ENCODE measurements at regions not wholly inside any gene's neighbourhood (a gene's known extent, or its start where the extent isn't known, plus 50 kb on each side); places are given as distances from the start of the nearest gene placed in this dataset.

DNA sequence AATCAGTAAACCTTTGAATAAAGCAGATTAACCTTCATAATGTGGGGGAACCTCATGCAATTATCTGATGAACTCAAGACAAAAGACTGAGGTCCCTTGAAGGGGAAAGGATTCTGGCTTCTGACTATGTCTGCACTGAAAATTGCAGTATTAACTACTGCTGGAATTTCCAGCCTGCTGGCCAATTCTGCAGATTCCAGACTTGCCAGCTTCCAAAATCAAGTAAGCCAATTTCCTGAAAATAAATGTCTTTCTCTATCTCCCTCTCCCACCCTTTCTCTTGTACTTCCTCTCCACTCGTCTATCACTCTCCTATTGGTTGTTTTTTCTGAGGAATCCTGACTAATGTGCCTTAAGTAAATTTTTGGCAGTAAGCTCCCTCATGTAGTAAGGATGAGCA, 1479.9 kb upstream of the PRR20A start:
- H3K27ac Mint-ChIP-seq (ENCODE audit: unreplicated experiment): no peak overlapping the region
- Histone ChIP-seq H3K27me3 (ENCODE audit: insufficient read depth, low read length) (no peaks in the 10 kb centered on the region), H3K4me1 (ENCODE audit: insufficient read depth, low read length) (no peaks in the 10 kb centered on the region), H4K20me1 (ENCODE audit: insufficient read depth, low read length) (no peaks in the 10 kb centered on the region), H3K9me3 (ENCODE audit: insufficient read depth, low read depth, low read length) (peaks cover 3% of the 10 kb centered on the region), H3K36me3 (ENCODE audit: insufficient read depth, low read length) (no peaks in the 10 kb centered on the region), H3K79me2 (ENCODE audit: insufficient read depth, low read length) (no peaks in the 10 kb centered on the region), H3K4me3 (ENCODE audit: insufficient read depth, low read depth, low read length) (no peak overlapping the region), H3K9ac (ENCODE audit: low read length) (no peak overlapping the region), H3K4me2 (ENCODE audit: low read length) (no peak overlapping the region), H2AFZ (ENCODE audit: low read depth, low read length) (no peak overlapping the region), H3K27ac (ENCODE audit: low read depth, low read length) (no peak overlapping the region)
- peaks cover 2% of the 10 kb centered on the region for H3K27me3 Mint-ChIP-seq (ENCODE audit: low read depth, unreplicated experiment)
- H3K4me3 Mint-ChIP-seq (ENCODE audit: unreplicated experiment): no peak overlapping the region
- peaks cover 4% of the 10 kb centered on the region for H3K9me3 Mint-ChIP-seq (ENCODE audit: unreplicated experiment)
- DNase-seq (ENCODE audit: low read depth) (no peak), FAIRE-seq (no peak)
- no peak for TF ChIP-seq EZH2 (IDR thresholded peaks at IDR 0.05; ENCODE audit: insufficient read depth, low read length)
- TF ChIP-seq, protein P1, sequence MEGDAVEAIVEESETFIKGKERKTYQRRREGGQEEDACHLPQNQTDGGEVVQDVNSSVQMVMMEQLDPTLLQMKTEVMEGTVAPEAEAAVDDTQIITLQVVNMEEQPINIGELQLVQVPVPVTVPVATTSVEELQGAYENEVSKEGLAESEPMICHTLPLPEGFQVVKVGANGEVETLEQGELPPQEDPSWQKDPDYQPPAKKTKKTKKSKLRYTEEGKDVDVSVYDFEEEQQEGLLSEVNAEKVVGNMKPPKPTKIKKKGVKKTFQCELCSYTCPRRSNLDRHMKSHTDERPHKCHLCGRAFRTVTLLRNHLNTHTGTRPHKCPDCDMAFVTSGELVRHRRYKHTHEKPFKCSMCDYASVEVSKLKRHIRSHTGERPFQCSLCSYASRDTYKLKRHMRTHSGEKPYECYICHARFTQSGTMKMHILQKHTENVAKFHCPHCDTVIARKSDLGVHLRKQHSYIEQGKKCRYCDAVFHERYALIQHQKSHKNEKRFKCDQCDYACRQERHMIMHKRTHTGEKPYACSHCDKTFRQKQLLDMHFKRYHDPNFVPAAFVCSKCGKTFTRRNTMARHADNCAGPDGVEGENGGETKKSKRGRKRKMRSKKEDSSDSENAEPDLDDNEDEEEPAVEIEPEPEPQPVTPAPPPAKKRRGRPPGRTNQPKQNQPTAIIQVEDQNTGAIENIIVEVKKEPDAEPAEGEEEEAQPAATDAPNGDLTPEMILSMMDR (IDR thresholded peaks at IDR 0.05; ENCODE audit: insufficient read depth, low read depth, low read length): no peak
- peaks cover 2% of the 10 kb centered on the region for H3K36me3 Mint-ChIP-seq (ENCODE audit: low read depth, unreplicated experiment)
- H3K4me1 Mint-ChIP-seq (ENCODE audit: low read depth, unreplicated experiment): peaks cover 4% of the 10 kb centered on the region

DNA sequence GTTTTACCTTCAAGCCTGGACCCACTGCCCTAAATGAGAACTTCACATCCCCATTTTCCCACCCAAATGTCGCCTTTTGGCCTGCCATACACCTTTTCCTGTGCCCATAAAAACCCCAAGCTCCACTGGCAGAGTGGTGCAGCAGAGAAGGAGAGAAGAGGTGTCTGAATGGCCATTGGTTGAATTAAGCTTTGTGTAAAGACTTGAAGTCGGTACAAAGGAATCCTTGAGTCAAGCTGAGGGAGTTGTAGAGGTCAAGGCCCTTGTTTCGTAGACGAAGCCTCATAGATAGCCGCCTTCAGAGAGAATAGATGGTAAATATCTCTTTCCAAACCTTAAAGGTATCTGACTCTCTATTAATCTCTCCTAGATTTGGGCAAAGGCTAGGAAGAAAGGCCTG, 1479.2 kb upstream of the PRR20A start:
- H3K27ac Mint-ChIP-seq (ENCODE audit: unreplicated experiment): no peak overlapping the region
- TF ChIP-seq, protein P1 (IDR thresholded peaks at IDR 0.05; ENCODE audit: insufficient read depth, low read depth, low read length): no peak
- TF ChIP-seq EZH2 (IDR thresholded peaks at IDR 0.05; ENCODE audit: insufficient read depth, low read length): no peak
- no peak for FAIRE-seq
- H3K36me3 Mint-ChIP-seq (ENCODE audit: low read depth, unreplicated experiment): peaks cover 2% of the 10 kb centered on the region
- Histone ChIP-seq H3K9me3 (ENCODE audit: insufficient read depth, low read depth, low read length) (peaks cover 3% of the 10 kb centered on the region), H3K4me1 (ENCODE audit: insufficient read depth, low read length) (no peaks in the 10 kb centered on the region), H3K27ac (ENCODE audit: low read depth, low read length) (no peak overlapping the region), H3K27me3 (ENCODE audit: insufficient read depth, low read length) (no peaks in the 10 kb centered on the region), H3K4me3 (ENCODE audit: insufficient read depth, low read depth, low read length) (no peak overlapping the region), H4K20me1 (ENCODE audit: insufficient read depth, low read length) (no peaks in the 10 kb centered on the region), H3K36me3 (ENCODE audit: insufficient read depth, low read length) (no peaks in the 10 kb centered on the region), H3K9ac (ENCODE audit: low read length) (no peak overlapping the region), H3K79me2 (ENCODE audit: insufficient read depth, low read length) (no peaks in the 10 kb centered on the region), H2AFZ (ENCODE audit: low read depth, low read length) (no peak overlapping the region), H3K4me2 (ENCODE audit: low read length) (no peak overlapping the region)
- peaks cover 5% of the 10 kb centered on the region for H3K9me3 Mint-ChIP-seq (ENCODE audit: unreplicated experiment)
- DNase-seq (ENCODE audit: low read depth): no peak
- no peak overlapping the region for H3K4me3 Mint-ChIP-seq (ENCODE audit: unreplicated experiment)
- H3K4me1 Mint-ChIP-seq (ENCODE audit: low read depth, unreplicated experiment): peaks cover 4% of the 10 kb centered on the region
- peaks cover 2% of the 10 kb centered on the region for H3K27me3 Mint-ChIP-seq (ENCODE audit: low read depth, unreplicated experiment)

DNA sequence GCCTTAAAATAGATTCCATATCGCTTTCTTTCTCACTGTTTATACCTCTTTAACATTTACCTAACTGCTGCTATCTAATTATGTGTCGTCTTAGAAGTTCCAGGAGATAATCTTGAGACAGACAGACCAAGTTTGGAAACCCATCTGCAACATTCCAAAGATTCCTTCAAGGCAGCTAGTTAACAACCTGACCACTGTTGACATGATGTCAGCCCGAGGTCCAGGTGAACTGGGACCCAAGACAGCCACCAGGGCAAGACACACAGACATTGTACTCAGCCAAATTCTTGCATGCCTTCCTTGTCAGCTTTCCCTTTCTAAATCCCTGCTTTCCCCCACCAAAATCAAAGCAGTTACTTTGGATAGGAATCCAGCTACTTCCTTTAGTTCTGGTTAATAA, 1476.5 kb upstream of the PRR20A start:
- H3K36me3 ChIP-seq (ENCODE audit: insufficient read depth, low read length): no peaks in the 10 kb centered on the region
- no peak overlapping the region for H2AFZ ChIP-seq (ENCODE audit: low read depth, low read length)
- peaks cover 4% of the 10 kb centered on the region for H3K4me1 Mint-ChIP-seq (ENCODE audit: low read depth, unreplicated experiment)
- H3K27me3 Mint-ChIP-seq (ENCODE audit: low read depth, unreplicated experiment): peaks cover 2% of the 10 kb centered on the region
- no peaks in the 10 kb centered on the region for H4K20me1 ChIP-seq (ENCODE audit: insufficient read depth, low read length)
- H3K27ac ChIP-seq (ENCODE audit: low read depth, low read length): no peak overlapping the region
- H3K79me2 ChIP-seq (ENCODE audit: insufficient read depth, low read length): no peaks in the 10 kb centered on the region
- no peak overlapping the region for H3K9ac ChIP-seq (ENCODE audit: low read length)
- no peak for TF ChIP-seq EZH2 (IDR thresholded peaks at IDR 0.05; ENCODE audit: insufficient read depth, low read length)
- TF ChIP-seq, protein P1 (IDR thresholded peaks at IDR 0.05; ENCODE audit: insufficient read depth, low read depth, low read length): no peak
- no peak overlapping the region for H3K4me3 Mint-ChIP-seq (ENCODE audit: unreplicated experiment)
- DNase-seq (ENCODE audit: low read depth) (no peak), FAIRE-seq (no peak)
- peaks cover 5% of the 10 kb centered on the region for H3K9me3 Mint-ChIP-seq (ENCODE audit: unreplicated experiment)
- H3K4me1 ChIP-seq (ENCODE audit: insufficient read depth, low read length): no peaks in the 10 kb centered on the region
- H3K27me3 ChIP-seq (ENCODE audit: insufficient read depth, low read length): no peaks in the 10 kb centered on the region
- peaks cover 3% of the 10 kb centered on the region for H3K9me3 ChIP-seq (ENCODE audit: insufficient read depth, low read depth, low read length)
- H3K27ac Mint-ChIP-seq (ENCODE audit: unreplicated experiment): no peak overlapping the region
- H3K4me3 ChIP-seq (ENCODE audit: insufficient read depth, low read depth, low read length): no peak overlapping the region
- peaks cover 2% of the 10 kb centered on the region for H3K36me3 Mint-ChIP-seq (ENCODE audit: low read depth, unreplicated experiment)
- H3K4me2 ChIP-seq (ENCODE audit: low read length): no peak overlapping the region

Data from astrocyte (in vitro differentiated cells and primary cell).